K562 (cell line): ENCODE measurements at regions not wholly inside any gene's neighbourhood (a gene's known extent, or its start where the extent isn't known, plus 50 kb on each side); places are given as distances from the start of the nearest gene placed in this dataset.

Source experiments
- CC2D1A ChIP-seq: fragments of 450-650 bp; IDR thresholded peaks from 2 replicates; pipeline ENCODE4 v1.6.1; 2017; ENCODE audit warnings: mild to moderate bottlenecking
- E2F3 ChIP-seq: fragments of 250-450 bp; sonication (Bioruptor Pico); IDR thresholded peaks from 2 replicates; pipeline ENCODE4 v1.4.0; 2020; ENCODE audit warnings: mild to moderate bottlenecking
- HDAC1 ChIP-seq, 2 experiments: fragments of 450-650 bp; IDR thresholded peaks; 2 replicates each; pipeline ENCODE4 v1.6.1; 2016 to 2017; ENCODE audit warnings: inconsistent platforms in 1 of 2, mild to moderate bottlenecking in 1 of 2, moderate library complexity in 1 of 2
- HDAC8 ChIP-seq: fragments of 450-650 bp; IDR thresholded peaks from 2 replicates; pipeline ENCODE4 v1.6.1; 2016; ENCODE audit warnings: mild to moderate bottlenecking, missing genetic modification characterization, moderate library complexity, missing compliant biosample characterization
- HEY1 ChIP-seq: fragments of 250-450 bp; sonication (Bioruptor Pico); IDR thresholded peaks from 2 replicates; pipeline ENCODE4 v1.5.0; 2020; ENCODE audit warnings: mild to moderate bottlenecking, moderate library complexity, borderline replicate concordance
- KHSRP ChIP-seq: fragments of 450-650 bp; IDR thresholded peaks from 2 replicates; pipeline ENCODE4 v1.6.1; 2017
- MXI1 ChIP-seq: IDR thresholded peaks from 2 replicates; pipeline ENCODE4 v1.6.1; 2011; ENCODE audit warnings: low read depth, mild to moderate bottlenecking, improper control_type of control experiment, low read length
- PRPF4 ChIP-seq: fragments of 200-400 bp; formaldehyde crosslinking; IDR thresholded peaks from one replicate; pipeline ENCODE4 v1.6.1; 2017; ENCODE audit warnings: low read length, low read depth, mild to moderate bottlenecking; ENCODE audit not compliant: insufficient read depth, poor library complexity, severe bottlenecking
- SRSF1 ChIP-seq: fragments of 200-400 bp; formaldehyde crosslinking; IDR thresholded peaks from 2 replicates; pipeline ENCODE4 v1.6.1; 2017; ENCODE audit warnings: mild to moderate bottlenecking, low read depth, low read length, moderate library complexity
- TAF7 ChIP-seq: fragments of 450-650 bp; IDR thresholded peaks from 2 replicates; pipeline ENCODE4 v1.6.1; 2016; ENCODE audit warnings: missing genetic modification characterization, missing compliant biosample characterization
- TRIM28 ChIP-seq: fragments of 450-650 bp; IDR thresholded peaks from 2 replicates; pipeline ENCODE4 v1.6.1; 2017
- ZNF175 ChIP-seq: fragments of 200-800 bp; sonication (Bioruptor generic); IDR thresholded peaks from 2 replicates; pipeline ENCODE4 v1.6.1; 2016; ENCODE audit warnings: low read depth, mild to moderate bottlenecking, missing genetic modification characterization, missing compliant biosample characterization
- ZNF197 ChIP-seq: fragments of 200-800 bp; sonication (Bioruptor generic); IDR thresholded peaks from 2 replicates; pipeline ENCODE4 v1.6.1; 2016; ENCODE audit warnings: low read depth, missing genetic modification characterization, missing compliant biosample characterization
- TF ChIP-seq, protein P1 (sequence below): fragments of 450-650 bp; IDR thresholded peaks from 2 replicates; pipeline ENCODE4 v1.6.1; 2017; ENCODE audit warnings: antibody characterized with exemption, mild to moderate bottlenecking
- TF ChIP-seq, protein P2 (sequence below): sonication (generic); formaldehyde crosslinking; IDR thresholded peaks from 2 replicates; pipeline ENCODE4 v1.8.0; 2022; ENCODE audit warnings: mild to moderate bottlenecking, missing genetic modification reagents
- TF ChIP-seq, protein P3 (sequence below): fragments of 450-650 bp; IDR thresholded peaks from 2 replicates; pipeline ENCODE4 v1.6.1; 2014; ENCODE audit warnings: low read depth, mild to moderate bottlenecking, moderate library complexity, borderline replicate concordance
- TF ChIP-seq, protein P4 (sequence below): fragments of 250-450 bp; sonication (Bioruptor Pico); IDR thresholded peaks from 2 replicates; pipeline ENCODE4 v1.9.0; 2021; ENCODE audit warnings: mild to moderate bottlenecking, inconsistent platforms

DNA sequence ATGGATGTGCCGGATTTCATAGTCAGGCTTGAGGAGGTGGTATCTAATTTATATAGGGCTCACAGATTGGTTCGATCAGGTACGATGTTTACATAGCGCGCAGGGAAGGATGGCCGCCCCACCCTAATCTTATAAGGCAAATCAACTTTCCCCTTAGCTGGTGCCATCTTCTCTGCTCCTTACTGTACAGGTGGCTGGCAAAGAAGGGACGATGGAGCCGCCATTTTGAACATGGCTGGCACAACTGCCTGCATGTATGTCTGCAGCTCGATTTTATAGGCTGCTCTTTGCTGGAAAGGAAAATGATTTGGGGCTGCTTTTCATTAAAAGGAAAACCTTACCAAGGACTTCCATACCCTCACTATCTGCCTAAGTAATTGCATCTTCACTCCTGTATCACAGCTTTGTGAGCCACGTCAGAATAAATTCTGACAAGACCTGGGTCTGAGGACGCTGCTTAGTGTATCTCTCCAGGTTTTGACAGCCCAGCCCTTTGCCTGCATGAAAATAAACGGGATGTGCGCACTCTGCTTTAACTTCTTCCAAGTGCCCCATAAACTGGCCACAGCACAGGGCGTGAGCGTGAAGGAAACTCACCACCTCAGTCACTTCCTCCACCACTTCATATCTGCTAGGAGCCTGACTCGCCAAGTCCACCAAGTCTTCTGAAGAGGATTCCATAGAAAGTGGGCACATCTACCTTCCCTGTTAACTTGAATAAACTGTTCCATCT lies 109.4 kb upstream of the ARMC2 start (continued):
- TF ChIP-seq, protein P1, sequence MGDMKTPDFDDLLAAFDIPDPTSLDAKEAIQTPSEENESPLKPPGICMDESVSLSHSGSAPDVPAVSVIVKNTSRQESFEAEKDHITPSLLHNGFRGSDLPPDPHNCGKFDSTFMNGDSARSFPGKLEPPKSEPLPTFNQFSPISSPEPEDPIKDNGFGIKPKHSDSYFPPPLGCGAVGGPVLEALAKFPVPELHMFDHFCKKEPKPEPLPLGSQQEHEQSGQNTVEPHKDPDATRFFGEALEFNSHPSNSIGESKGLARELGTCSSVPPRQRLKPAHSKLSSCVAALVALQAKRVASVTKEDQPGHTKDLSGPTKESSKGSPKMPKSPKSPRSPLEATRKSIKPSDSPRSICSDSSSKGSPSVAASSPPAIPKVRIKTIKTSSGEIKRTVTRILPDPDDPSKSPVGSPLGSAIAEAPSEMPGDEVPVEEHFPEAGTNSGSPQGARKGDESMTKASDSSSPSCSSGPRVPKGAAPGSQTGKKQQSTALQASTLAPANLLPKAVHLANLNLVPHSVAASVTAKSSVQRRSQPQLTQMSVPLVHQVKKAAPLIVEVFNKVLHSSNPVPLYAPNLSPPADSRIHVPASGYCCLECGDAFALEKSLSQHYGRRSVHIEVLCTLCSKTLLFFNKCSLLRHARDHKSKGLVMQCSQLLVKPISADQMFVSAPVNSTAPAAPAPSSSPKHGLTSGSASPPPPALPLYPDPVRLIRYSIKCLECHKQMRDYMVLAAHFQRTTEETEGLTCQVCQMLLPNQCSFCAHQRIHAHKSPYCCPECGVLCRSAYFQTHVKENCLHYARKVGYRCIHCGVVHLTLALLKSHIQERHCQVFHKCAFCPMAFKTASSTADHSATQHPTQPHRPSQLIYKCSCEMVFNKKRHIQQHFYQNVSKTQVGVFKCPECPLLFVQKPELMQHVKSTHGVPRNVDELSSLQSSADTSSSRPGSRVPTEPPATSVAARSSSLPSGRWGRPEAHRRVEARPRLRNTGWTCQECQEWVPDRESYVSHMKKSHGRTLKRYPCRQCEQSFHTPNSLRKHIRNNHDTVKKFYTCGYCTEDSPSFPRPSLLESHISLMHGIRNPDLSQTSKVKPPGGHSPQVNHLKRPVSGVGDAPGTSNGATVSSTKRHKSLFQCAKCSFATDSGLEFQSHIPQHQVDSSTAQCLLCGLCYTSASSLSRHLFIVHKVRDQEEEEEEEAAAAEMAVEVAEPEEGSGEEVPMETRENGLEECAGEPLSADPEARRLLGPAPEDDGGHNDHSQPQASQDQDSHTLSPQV, result peak; percentile 34; the same call in 1 of the 2 replicates
- TF ChIP-seq E2F3, result 0 out of 2 replicates have a peak, but pooled peaks have one; percentile 30
- no peak for TF ChIP-seq TRIM28
- no peak for TF ChIP-seq ZNF197 (CRISPR knock-in tag)
- TF ChIP-seq PRPF4, result no peak
- TF ChIP-seq, protein P2, sequence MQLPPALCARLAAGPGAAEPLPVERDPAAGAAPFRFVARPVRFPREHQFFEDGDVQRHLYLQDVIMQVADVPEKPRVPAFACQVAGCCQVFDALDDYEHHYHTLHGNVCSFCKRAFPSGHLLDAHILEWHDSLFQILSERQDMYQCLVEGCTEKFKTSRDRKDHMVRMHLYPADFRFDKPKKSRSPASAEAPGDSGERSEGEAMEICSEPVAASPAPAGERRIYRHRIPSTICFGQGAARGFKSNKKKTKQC (CRISPR knock-in tag), result no peak
- TF ChIP-seq, protein P3, sequence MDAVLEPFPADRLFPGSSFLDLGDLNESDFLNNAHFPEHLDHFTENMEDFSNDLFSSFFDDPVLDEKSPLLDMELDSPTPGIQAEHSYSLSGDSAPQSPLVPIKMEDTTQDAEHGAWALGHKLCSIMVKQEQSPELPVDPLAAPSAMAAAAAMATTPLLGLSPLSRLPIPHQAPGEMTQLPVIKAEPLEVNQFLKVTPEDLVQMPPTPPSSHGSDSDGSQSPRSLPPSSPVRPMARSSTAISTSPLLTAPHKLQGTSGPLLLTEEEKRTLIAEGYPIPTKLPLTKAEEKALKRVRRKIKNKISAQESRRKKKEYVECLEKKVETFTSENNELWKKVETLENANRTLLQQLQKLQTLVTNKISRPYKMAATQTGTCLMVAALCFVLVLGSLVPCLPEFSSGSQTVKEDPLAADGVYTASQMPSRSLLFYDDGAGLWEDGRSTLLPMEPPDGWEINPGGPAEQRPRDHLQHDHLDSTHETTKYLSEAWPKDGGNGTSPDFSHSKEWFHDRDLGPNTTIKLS, result no peak
- TF ChIP-seq HDAC8 (tag), result peak; percentile 58; the same call in 1 of the 2 replicates
- no peak for TF ChIP-seq KHSRP
- no peak for TF ChIP-seq HEY1 (CRISPR knock-in tag)
- TF ChIP-seq HDAC1 (IDR thresholded peaks at IDR 0.05), result no peak
- TF ChIP-seq MXI1, result no peak
- TF ChIP-seq ZNF175 (CRISPR knock-in tag), result peak; percentile 71; the same call in 1 of the 2 replicates
- no peak for TF ChIP-seq CC2D1A
- no peak for TF ChIP-seq SRSF1
- TF ChIP-seq, protein P4, sequence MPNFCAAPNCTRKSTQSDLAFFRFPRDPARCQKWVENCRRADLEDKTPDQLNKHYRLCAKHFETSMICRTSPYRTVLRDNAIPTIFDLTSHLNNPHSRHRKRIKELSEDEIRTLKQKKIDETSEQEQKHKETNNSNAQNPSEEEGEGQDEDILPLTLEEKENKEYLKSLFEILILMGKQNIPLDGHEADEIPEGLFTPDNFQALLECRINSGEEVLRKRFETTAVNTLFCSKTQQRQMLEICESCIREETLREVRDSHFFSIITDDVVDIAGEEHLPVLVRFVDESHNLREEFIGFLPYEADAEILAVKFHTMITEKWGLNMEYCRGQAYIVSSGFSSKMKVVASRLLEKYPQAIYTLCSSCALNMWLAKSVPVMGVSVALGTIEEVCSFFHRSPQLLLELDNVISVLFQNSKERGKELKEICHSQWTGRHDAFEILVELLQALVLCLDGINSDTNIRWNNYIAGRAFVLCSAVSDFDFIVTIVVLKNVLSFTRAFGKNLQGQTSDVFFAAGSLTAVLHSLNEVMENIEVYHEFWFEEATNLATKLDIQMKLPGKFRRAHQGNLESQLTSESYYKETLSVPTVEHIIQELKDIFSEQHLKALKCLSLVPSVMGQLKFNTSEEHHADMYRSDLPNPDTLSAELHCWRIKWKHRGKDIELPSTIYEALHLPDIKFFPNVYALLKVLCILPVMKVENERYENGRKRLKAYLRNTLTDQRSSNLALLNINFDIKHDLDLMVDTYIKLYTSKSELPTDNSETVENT, result no peak
- no peak for TF ChIP-seq TAF7 (tag)
